ENCODE measurements at regions not wholly inside any gene's neighbourhood (a gene's known extent, or its start where the extent isn't known, plus 50 kb on each side); places are given as distances from the start of the nearest gene placed in this dataset.

DNA sequence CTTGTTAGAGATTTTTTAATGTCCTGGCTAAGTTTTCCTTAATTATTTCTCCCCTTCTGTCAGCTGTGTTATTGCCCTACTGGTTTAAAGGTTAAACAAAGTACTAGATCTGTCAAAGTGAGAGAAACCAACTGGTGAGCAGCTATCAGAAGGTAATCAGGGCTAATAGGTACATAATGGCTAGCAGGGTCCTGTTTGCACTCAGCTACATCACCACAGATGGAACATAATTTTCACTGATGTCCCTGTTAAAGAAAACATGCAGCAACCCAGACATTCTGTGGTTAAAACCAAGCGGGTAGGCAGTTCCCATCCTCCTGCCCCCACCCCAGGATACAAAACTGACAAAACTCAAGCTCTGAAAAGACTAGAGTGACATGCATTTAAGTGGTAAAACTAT, 473.9 kb downstream of the NR2F1-AS1 start:
- no peak for DNase-seq (ENCODE audit: low read depth in 2 of 2)

DNA sequence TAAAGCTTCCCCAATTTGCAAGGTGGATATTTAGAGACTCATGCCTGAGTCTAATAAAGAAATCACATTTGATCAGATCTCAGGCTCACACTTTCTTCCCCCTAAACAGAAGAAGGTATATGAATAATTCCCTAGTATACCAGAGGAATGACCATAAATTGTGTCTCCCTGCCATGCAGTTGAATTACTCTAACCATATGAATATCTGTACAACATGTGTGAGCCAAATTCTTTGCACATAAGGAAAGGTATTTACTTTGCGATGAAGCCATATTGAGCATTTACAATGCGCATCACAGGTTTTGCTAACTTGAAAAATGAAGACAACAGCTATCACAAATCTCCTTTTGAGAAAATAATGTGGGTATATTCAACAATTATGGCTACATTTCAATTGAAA, 479.4 kb downstream of the NR2F1-AS1 start:
- DNase-seq (ENCODE audit: low read depth in 2 of 2) = no peak

DNA sequence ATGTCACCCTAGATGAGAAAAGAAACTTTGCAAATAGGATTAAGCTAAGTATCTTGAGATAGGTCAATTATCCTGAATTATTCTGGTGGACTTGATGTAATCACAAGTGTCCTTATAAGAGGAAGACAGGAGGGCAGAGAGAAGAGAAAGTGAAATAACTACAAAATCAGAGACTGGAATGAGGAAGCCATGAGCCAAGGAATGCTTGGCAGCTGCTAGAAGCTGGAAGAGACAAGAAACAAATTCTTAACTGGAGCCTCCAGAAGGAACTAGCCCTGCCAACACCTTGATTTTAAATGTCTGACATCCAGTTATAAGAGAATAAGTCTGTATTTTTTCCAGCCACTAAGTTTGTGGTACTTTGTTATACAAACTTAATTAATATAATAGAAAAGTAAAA, 480.0 kb downstream of the NR2F1-AS1 start:
- no peak for DNase-seq (ENCODE audit: low read depth in 2 of 2)

DNA sequence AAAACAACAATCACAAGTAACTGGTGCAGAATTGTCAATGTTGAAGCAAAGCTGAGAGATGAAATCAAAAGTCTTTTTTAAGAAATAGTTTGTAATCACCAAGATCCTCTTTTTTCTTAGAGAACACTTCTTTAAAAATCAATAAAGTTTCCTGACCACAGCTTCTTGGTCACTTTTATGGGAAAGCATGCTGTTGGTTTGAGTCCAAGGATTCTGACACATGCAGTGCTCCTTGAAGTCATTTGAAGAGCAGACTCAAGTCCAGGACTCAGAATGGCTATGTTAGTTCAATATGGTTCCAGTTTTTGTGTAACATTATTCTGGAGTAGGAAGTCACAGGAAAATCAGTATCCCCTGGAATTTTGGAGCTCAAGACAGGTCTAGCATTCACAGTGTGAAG, 480.6 kb downstream of the NR2F1-AS1 start:
- DNase-seq (ENCODE audit: low read depth in 2 of 2) = no peak

DNA sequence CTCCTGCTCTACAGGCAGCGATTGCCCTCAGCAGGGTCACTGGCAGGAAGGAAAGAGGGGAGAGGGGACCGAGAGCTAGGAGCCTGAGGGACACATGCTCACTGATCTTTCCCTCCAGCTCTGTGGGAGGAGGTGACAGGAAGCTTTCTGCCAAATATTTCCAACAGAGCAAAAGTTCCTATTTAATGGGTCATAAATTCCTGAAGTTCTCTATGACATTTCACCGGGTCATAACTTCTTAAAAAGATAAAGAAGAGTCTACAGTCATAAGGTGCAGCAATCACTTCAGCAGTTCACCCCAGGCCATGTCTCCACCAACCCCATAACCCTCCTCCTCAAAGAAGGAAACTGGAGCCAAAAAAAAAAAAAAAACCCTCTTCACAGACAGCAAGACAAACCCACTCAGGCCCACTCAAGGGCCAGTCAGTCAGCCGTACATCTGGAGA, 481.1 kb downstream of the NR2F1-AS1 start:
- no peak for DNase-seq (ENCODE audit: low read depth in 2 of 2)

DNA sequence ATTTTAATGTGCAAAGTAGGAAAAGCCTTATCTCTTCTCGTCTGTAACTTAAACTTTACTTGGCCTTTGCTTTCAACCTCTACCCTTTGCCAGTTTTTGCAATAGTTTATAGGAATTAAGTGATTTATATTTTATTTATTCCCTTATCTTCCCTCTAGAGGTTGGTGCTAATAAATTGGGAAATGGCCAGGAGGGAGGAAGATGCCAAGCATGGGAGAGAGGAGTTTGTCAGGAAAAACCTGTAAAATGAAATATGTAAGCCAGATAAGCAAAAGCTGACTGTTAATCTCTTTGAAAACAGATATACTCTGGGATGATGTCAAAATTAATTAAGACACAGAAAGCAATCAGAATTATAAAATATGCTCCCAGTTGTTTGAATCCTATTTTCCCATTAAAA, 484.5 kb downstream of the NR2F1-AS1 start:
- no peak for DNase-seq (ENCODE audit: low read depth in 2 of 2)

DNA sequence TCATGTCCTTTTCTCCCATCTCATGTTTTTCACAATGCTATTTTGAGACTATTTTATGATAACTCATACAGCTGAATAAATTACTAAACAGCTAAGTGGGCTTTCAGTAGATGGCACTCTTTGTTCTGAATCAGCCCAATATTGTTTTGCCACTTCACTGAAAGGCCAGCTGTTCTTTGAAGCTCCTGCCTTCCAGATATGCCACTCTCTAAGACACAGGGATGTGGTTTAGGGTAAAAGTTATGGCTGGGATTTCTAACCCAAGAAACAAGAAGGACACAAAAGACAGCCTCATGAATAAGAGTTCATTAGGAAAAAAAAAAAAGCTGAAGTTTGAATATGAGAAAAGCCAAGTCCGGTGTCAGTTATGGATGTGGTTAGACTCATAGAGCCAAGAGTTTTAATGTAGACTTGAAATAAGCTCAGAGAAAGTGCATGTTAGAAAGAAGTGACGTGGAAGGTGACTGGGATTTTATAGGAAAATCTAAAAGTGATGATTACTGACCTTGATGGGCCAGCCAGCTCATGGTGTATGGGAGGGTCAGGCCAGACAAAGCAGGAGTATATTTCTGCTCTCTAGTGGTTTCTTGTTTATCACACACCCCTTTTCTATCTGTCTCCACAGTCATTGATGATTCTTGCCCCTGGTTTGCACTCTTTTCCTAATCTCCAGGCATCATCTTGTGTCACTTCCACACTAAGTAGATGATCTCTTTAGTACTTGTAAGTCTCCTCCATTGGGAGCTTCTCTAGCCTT, 488.5 kb downstream of the NR2F1-AS1 start:
- no peak for DNase-seq (ENCODE audit: low read depth in 2 of 2)

DNA sequence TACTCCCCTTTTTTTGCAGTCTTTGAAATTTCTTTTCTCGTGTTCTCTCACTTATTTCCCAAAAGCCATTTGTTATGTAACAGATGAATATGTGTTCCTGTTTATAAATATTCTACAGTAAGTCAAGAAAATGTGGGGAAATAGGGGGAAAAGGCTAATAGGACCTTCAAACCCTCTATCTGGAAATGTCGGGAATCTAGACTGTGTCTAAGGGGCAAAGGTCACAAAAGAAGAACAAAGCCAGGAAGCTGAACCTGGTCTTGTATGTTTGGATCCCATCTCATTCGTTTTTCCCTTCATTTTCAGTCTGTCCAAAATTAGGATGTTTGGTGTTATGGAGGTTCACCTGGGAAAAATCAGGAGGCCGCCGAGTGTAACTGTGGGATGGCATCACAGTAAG, 490.3 kb downstream of the NR2F1-AS1 start:
- no peak for DNase-seq (ENCODE audit: low read depth in 2 of 2)

DNA sequence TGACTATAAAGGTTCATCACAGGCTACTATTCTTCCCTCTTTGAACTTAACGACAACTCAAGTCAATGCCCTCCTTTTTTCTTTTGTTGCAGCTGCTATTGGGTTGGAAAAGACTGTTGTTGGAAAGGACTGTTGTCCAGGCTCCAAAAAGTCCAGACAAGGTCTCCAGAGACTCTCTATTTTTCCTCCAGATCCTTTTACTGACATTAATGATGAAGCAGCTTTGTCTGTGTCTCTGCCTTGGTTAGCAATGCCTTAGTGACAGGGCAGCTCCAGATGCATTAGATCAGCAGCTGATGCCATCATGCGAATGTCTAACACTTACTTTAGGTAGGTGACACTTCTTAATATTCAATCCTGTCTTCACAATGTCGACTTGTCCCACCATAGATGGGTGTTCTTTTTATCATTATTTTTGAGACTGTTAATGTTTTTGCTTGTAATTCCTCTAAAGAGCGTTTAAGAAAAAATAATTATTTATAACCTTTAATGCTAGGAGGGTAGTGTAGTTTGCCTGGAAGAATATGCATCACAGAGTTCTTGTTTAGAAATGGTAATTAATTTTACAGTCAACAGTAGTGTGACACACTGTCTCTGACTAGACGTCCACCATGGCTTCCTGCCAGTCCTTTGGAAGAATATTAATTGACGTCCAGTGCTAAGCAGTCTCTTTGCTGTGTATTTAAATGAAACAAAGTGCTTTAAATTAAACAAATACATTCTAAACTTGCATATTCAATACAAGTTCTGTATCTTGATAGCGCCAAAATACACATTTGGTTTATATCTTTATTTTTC, 492.2 kb downstream of the NR2F1-AS1 start:
- DNase-seq (ENCODE audit: low read depth in 2 of 2) = no peak

DNA sequence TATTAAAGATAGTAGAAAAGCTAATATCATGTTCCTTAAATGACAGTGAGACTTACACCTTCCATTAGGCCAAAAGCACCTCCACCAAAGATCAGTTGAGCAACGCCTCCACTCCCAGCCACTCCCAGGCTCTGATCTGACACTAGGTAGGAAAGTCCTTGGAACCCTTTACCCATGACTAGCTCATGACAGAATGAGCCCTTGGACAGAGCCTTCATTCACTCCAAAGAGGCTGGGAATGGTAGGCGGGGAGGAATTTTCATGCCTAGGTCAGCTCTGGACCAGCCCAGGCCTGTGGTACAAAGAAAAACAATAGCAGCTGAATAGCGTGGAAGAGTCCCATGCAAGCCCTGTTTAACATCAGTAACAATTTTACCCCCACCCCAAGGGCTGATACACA, 493.7 kb downstream of the NR2F1-AS1 start:
- DNase-seq (ENCODE audit: low read depth in 2 of 2) = no peak

DNA sequence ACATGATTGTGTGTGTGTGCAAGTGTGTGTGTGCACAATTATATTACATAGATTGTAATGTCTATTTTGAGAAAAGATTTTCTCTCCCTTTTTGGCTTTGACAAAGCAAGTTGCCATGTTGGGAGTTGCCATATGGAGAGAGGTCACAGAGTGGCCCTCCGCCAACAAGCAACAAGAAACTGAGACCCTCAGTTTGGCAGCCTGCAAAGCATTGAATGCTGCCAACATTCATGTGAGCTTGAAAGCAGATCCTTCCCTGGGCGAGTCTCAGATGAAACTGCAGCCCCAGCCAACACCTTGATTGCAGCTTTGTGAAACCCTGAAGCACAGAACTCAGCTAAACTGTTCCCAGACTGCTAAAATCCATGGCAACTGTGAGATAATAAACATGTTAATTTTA, 498.0 kb downstream of the NR2F1-AS1 start:
- no peak for DNase-seq (ENCODE audit: low read depth in 2 of 2)

DNA sequence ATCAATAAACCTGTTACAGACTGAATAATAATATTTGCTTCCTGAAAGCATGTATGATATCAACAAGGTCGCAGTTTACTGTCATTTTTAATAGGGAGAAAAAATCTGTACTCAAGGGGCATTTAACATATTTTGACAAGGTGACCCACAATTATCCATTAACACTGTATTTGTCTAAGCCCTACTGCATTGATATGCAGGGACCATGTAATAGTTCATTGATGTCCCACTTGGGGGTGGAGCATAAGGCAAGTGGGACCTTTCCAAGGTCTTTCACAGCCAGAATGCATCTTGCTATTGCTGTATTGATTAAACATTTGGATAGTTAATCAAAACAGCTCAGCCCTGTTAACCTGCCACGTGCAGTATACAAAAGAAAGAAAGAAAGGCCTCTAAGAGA, 502.0 kb downstream of the NR2F1-AS1 start:
- DNase-seq (ENCODE audit: low read depth in 2 of 2) = no peak

DNA sequence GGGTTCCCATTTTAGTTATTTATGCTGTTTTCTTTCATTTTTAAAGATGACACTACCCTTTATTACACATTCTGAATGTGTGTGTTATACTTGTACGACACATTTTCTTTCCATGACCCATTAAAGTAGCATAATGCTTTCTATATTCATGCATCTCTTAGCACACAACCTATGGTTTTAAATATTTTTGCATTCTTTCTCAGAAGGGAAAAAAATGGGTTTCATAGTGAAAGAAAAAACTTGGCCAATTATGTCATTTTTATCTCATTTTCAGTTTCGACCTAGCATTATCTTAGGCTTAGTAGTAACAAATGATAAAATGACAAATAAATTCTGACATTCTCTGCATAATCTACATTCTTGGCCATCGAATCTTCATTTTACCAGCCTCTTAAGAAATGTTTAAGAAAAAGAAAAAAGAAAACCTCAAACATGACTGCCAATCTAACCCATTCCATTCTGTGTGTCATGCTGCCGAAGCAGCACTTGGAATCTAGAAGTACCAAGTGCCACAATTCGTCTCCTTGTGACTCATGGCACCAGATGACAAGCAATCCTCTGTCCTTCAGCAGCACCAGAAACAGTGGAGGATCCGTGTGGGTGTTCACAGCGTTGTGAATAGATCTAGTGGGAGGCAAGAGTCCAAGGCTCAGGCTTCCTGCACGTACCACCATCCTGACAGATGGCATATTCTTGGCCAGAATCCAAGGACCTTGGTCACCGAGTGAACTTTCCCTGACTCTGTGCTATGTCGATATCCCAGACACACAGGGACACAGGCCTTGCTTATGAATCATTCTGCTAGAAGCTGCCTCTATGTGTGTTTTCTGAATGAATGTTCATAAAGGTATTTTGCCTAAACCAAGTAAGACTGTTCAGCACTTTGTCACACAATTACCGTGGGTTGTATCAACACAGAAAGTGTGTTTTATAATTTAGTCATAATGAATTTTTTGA, 502.7 kb downstream of the NR2F1-AS1 start:
- DNase-seq (ENCODE audit: low read depth in 2 of 2) = peak; percentile 56 to 64

DNA sequence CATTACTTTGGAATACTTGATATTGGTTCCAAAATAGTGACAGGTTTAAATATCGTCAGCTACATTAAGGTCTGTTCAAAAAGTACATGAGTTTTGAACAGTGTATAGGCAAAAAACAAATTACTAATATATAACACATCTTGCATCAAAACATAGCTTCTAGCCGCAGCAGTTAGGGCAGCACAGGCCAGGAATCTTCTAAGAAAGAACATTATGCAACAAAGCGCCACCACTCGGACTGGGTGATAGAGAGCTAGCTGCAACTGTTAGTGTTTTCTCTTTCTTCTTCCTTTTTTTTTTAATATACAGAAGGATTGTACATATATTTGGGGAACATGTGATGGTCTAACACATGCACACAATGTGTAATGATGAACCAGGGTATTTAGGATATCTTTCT, 504.5 kb downstream of the NR2F1-AS1 start:
- no peak for DNase-seq (ENCODE audit: low read depth in 2 of 2)

DNA sequence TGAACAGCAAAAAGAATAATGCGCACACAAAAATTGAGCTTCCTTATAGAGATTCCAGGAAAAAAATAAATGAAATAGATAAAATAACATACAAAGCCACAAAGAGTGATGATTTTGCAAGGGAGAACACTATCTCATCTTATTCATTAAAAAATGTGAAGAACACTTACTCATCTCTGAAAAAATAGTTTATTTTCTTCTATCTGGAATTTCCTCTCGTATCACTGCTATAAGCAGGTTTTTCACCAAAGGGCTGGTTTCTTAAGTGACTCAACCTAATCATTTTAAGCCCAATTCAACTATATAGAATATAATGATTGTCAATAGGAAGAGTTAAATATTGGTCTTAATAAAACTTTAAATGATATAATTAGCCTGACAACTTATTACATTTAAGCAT, 504.9 kb downstream of the NR2F1-AS1 start:
- DNase-seq (ENCODE audit: low read depth in 2 of 2) = no peak

DNA sequence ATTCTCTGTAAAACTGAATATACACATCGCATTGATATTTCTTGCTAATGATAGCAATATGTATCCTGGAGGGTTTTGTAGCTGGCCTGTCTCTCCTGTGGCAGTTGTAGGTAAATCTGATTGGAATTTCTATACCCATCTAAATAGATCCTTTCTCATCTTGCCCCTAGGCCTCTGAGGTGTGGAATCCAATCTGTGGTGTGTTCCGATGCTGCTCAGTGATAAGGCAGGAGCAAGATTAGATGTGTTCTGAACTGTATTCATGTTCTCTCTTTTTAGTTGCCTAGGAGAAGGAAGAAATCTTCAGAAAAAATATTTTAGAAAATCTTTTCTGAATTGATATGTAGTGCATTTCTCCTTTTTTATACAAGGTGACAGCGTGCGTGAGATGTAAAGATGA, 507.5 kb downstream of the NR2F1-AS1 start:
- no peak for DNase-seq (ENCODE audit: low read depth in 2 of 2)

DNA sequence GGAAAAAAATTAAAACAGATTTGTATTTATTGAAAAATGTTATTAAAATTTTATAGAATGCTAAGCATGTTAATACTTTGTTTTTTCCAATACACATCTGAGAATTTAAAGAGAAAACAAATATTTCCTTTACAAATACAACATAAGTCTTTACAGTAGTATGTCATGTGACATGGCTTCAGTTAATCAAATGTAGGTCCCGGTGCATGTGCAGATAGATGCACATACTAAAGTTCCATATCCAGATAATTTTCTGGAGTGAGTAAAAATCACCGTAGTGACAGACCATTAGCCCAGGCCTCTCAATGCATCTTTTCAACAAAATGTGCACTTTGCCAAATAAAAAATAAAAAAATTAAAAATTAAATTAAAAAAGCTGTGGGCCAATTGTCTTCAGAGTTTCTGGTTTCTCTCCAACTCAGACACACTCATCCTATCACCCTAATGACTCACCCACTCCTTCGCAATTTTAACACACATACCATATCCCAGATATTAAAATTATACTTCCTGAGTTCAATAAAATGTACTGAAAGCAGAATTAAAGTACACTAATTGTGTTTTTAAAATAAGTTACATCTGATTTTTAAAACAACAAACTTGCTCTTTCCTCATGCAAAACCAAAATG, 508.1 kb downstream of the NR2F1-AS1 start:
- DNase-seq (ENCODE audit: low read depth in 2 of 2) = peak; percentile 10 to 27

DNA sequence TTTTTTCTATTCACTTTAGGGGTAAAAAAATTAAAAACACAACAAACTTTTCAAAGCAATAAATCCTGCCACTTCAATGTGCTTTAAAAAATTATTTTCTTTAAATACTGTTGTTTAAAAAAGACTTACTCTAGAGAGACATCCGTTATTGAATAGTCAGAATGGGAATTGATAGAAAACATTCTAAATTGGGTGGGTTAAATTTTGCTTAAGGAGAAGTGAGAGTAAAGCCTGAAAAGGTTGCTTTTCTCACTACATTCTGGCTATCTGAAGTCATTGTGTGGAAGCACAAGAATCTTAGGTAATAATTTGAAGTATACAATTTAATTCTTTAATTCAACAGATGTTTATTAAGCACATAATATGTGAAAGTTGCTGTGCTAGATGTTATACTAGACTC, 509.3 kb downstream of the NR2F1-AS1 start:
- no peak for DNase-seq (ENCODE audit: low read depth in 2 of 2)

DNA sequence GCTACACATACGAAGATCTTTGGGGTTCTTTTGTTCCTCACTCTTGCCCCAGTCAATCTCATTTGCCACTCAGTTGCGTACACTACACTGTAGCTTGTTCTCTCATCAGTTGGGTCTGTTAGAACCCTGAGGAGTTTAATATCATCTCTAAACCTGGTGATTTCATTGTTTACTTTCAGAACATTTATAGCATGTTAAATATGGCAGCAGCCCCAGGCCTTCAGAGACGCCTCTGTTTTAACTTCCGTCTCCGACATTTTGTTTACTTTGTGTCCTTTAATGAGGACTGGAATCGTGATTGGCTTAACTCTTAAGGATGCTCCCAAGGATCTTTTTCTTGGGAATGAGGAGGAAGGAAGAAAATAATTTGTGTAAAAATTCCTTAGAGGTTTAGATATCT, 510.1 kb downstream of the NR2F1-AS1 start:
- no peak for DNase-seq (ENCODE audit: low read depth in 2 of 2)

DNA sequence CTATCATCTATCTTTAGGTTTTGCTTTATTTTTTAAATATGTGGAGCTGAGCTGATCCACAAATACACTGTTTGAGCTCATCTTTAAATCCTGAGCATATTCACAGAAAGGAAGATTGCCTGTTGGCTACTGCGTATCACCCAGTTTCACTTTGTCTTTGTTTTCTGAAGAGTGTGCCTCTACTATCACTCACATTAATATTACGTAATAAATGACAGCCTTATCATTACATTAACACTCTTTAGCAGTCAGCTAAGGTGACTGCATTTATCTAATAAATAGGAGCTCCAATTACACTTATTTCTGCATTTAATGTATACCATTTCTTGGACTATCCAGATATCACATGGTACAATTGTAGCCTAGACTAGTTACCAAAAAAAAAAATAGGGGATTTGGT, 511.7 kb downstream of the NR2F1-AS1 start:
- DNase-seq (ENCODE audit: low read depth in 2 of 2) = no peak

DNA sequence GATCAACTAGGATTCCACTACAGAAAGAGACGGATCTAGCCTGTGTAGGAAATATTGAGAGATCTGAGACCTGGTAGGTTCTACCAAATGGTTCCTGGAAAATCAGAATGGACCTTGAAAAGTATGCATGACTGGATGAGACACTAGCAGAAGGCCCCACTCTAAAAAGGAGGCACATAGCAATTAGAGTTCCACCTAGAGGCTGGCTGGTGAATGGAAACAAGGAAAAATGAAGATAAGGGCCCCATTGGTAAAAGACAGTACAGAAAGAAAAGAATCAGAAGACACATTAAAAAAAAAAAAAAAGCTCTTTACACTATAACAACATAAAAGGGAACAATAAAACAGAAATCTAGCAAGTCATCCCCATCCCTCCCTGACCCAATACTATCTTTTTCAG, 518.5 kb downstream of the NR2F1-AS1 start:
- no peak for DNase-seq (ENCODE audit: low read depth in 2 of 2)

DNA sequence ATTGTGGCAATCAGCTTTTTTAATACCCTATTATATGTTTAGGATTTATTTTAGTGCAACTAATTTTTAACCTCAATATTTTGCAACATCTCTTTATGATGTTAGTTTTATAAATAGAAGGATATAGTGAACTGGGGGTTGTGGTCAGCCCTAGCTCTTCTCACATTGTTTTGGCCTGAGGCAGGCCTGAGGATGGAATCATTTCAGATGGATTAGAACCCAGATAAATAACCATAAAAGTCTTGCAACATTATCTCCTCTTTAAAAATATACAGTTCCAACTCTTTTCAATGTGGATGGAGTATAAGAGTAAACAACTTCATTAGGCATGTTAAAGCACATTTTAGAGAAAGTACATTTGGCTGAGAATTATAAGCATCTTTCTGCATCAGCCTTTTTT, 522.7 kb downstream of the NR2F1-AS1 start:
- peak; percentile 60 for DNase-seq (ENCODE audit: low read depth in 2 of 2)
